GM12892 (cell line): ENCODE measurements at regions not wholly inside any gene's neighbourhood (a gene's known extent, or its start where the extent isn't known, plus 50 kb on each side); places are given as distances from the start of the nearest gene placed in this dataset.

ENCODE experiments used
- DNase-seq: peaks from one replicate; pipeline ENCODE4 v3.0.0; 2011; ENCODE audit not compliant: insufficient read length
- FAIRE-seq: peaks from 2 replicates; lab custom pipeline; 2011; peaks lifted over from hg19 to GRCh38; lab: Jason Lieb, UNC
- POLR2A ChIP-seq: IDR thresholded peaks from 2 replicates; pipeline ENCODE4 v1.6.1; 2011; ENCODE audit warnings: low read depth, low read length, control low read depth
- POLR2AphosphoS5 ChIP-seq: IDR thresholded peaks from 2 replicates; pipeline ENCODE4 v1.6.1; 2011; ENCODE audit warnings: low read depth, low read length, control low read depth
- TAF1 ChIP-seq: IDR thresholded peaks from 2 replicates; pipeline ENCODE4 v1.6.1; 2011; ENCODE audit warnings: low read depth, mild to moderate bottlenecking, control low read depth, low read length, borderline replicate concordance

DNA sequence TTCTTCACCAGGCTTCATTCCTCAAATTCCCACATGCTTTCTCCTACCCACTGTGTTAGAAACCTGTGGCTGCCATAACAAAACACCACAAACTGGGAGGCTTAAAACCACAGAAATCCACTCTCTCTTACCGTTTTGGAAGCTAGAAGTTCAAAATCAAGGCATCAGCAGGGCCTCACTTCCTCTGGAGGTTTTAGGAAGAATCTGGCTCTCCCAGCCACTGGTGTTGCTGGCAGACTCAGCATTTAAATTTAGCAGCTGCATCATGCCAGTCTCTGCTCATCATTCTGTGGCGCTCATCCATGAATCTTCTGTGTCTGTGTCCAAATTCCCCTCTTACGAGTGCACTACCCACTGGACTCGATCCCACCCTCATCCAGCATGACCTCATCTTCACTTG is 248.5 kb downstream of the ZNF516 start:
- DNase-seq: no peak
- no peak for FAIRE-seq
- TF ChIP-seq POLR2A (no peak), POLR2AphosphoS5 (no peak), TAF1 (no peak)

DNA sequence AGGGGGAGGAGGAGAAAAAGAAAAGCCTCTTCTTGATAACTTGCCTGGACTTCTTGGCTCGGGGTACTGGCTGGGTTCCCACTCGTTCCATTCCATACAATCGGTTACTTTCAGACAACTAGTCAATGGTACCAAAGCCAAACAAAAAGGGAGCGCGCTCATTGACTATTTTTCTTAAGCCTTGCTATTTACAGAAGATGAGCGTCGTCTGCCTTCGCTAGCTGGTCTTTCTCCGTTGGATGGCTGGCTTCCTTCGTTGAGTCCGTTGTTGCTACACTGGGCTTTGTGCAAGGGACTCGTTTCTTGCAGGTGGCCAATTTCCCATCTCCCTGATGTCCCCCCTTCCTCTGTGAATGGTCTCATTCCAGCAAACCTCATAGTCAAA is 260.4 kb downstream of the ZNF516 start:
- FAIRE-seq (no peak), DNase-seq (no peak)
- TF ChIP-seq POLR2AphosphoS5: no peak
- TF ChIP-seq POLR2A: no peak
- TF ChIP-seq TAF1: no peak

DNA sequence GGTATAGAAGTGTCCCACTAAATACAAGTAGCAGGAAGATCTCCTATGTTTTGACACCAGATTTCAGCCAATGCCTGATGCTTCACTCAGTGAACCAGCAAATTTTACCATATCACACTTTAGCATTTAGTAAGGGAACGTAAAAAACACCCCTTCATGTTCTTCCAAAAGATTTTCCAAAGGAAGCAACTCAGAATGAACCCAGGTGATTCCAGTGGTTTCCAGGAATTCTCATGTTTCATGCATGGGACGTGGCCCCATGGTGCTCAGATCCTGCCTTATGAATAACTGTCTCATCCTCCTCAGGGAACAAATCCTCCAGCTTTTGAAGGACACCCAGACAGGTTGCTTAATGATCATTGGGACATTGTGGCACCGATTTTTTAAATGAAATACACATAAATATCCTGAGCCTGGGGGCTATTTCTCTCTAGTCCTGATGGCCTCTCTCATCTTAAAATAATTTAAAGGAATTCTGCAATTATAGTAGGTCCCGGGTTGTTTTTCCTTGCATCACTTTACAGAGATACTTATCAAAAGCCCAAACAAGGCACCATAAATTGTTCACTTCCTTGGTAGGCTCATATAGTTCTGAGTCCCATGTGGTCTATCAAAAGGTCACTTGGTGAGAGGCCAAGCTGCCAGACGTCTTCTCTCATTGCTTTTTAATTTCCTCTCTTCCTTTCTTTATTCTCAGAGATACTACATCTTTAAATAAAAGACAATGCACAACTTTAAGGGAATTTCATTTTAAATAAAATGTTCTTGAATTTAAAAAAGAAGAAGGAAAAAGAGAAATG is 261.0 kb downstream of the ZNF516 start:
- no peak for FAIRE-seq
- TF ChIP-seq TAF1 (no peak), POLR2AphosphoS5 (no peak), POLR2A (no peak)
- DNase-seq: no peak

DNA sequence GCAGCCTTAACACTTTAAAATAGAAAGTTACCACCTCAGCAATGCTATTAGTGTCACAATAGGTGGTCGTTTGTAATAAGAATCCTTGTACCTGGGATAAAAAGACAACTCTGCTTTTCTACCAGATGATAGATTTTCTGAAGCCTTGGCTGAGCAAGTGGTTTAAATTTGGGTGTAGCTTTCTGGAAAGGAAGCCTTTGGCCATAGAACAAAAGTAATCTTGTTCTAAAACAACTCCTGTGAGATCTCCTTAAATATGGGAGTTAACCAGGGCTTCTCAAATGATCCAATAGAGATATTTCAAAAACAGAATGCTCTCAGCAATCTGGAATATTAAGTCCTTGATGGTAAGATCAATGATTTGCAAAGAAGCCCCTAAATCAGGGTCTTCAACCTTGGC is 261.6 kb downstream of the ZNF516 start:
- FAIRE-seq: no peak

DNA sequence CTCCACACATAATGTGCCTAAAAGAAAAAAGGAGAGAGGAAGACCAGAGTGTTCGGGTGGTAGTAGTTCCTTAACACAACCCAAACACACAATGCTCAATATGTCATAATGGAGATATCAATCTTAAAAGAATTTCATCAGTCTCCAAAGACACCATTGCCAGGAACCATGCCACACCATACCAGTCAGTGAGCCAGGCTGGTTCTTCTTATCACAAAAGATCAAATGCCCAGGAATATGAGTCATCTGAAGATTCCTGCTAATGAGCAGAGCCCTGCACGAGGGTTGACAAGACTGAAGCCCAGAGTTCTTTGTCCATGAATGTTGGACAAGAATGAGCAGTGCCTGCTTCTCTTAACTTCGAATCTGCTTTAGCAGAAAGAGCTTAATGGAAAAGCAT is 262.3 kb downstream of the ZNF516 start:
- TF ChIP-seq POLR2A (no peak), POLR2AphosphoS5 (no peak), TAF1 (no peak)
- FAIRE-seq (no peak), DNase-seq (no peak)

More for the DNA sequence above, 261.6 kb downstream of the ZNF516 start:
- no peak for DNase-seq
- TF ChIP-seq POLR2A (no peak), POLR2AphosphoS5 (no peak), TAF1 (no peak)

DNA sequence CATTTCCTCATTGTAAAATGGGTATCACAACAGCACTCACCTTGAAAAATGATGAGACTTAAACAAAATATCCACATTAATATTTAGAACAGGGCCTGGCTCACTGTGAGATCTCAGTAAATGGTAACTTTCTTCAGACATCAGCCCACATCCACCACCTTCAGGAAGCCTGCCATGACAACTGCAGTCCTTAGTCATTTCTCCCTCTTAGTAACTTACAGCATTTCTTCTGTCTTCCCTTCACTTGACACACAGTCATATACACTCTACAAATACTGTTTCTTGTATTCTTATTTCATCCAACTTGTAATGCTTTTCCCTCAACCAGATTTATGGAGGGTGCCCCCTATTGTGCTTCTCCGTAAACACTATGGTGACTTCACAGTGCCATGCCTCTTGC is 263.0 kb downstream of the ZNF516 start:
- no peak for DNase-seq
- FAIRE-seq: no peak
- TF ChIP-seq POLR2AphosphoS5 (no peak), TAF1 (no peak), POLR2A (no peak)

DNA sequence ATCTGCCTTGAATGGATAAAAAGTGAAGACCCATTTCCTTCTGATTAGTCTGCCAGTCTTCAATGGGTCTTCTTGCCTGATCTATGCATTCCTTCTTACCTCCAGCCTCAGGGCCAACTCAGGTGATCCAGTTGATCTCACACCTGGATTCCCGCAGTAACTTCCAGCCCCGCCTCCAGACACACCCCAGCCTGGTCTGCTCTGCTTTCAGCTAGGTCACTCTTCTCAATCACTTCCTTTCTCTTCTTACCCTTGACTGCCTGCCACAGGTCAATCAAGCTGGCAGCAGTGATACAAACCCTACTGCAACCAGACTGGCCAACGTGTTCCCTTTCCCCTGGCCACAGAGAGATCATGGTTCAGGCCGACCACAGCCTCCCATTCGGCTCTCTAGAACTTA is 263.6 kb downstream of the ZNF516 start:
- DNase-seq: no peak
- no peak for TF ChIP-seq POLR2AphosphoS5
- TF ChIP-seq POLR2A: no peak
- TF ChIP-seq TAF1: no peak
- no peak for FAIRE-seq

DNA sequence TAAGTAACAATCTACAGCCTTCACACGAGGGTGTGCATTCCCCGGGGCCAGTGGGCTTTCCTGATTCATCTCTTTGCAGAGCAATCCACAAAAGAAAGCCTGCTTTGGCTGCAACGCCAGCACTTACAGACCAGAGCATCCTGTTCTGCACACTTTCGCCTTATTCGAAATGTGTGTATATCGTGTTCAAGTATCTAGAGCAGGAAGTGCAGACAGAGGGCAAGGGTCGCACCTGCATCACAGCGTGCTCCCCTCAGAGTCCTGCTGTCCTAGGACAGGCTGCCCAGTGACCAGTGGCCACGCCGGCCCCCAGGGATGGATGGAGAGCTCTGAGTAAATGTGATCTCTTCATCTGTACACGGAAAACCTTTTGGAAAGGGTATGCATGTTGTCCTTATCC is 264.3 kb downstream of the ZNF516 start:
- no peak for DNase-seq
- TF ChIP-seq POLR2AphosphoS5: no peak
- no peak for TF ChIP-seq POLR2A
- TF ChIP-seq TAF1: no peak
- FAIRE-seq: no peak

DNA sequence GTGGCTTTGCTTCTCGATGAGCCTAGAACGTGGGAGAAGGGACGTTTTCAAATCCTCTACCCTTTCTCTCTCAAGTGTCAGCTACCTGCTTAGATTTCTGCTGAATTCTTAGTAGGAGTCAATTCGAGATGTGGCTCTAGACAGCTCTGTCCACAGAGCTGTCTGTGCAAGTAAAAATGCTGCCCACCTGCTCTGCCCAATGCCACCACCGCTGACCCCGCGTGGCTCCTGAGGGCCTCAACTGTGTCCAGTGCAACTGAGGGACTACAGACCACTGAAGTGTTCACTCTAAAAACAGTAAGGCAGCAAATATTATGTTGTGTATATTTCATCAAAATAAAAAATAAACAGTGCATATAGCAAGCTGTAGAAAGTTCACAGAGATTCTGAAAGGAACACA is 266.3 kb downstream of the ZNF516 start:
- FAIRE-seq (no peak), DNase-seq (no peak)
- no peak for TF ChIP-seq TAF1
- no peak for TF ChIP-seq POLR2A
- no peak for TF ChIP-seq POLR2AphosphoS5

DNA sequence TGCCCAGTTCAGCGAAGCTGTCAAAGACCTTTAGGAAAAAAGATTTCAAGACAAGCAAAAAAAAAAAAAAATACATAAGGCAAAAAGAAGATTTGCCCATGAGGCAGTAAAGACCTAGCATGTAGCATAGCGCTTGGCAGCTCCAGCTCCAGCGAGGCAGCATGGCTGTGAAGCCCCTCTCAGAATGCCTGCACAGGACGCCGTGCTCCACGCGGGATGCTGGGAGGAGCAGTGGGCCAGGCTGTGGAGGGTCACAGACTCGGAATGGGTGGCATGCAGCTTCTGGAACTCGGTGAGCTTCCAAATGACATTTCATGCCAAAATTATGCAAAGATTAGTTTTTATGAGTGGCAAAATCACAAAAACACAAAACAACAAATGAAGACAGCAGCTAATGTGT is 267.3 kb downstream of the ZNF516 start:
- FAIRE-seq (no peak), DNase-seq (no peak)
- TF ChIP-seq POLR2AphosphoS5: no peak
- no peak for TF ChIP-seq TAF1
- TF ChIP-seq POLR2A: no peak

DNA sequence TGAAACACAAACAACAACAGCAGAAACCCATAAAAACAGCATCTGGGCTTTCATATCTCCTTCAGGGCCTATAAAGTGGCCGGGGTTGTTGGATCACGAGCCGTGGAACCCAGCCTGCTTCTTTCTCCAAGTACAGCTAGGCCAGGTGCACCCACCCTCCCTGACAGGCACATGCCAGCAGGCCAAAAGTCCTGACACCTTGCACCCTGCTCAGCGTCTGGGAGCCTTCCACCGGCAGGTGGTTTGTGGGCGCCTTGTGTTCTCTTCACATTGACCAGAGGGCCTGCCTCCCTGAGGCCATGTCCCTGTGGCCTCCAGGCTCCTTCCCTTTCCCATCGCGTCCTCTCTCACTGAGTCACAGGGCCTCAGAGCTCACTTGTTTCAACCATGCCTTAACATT is 271.6 kb downstream of the ZNF516 start:
- no peak for TF ChIP-seq POLR2AphosphoS5
- TF ChIP-seq TAF1: no peak
- no peak for TF ChIP-seq POLR2A
- FAIRE-seq (no peak), DNase-seq (no peak)

DNA sequence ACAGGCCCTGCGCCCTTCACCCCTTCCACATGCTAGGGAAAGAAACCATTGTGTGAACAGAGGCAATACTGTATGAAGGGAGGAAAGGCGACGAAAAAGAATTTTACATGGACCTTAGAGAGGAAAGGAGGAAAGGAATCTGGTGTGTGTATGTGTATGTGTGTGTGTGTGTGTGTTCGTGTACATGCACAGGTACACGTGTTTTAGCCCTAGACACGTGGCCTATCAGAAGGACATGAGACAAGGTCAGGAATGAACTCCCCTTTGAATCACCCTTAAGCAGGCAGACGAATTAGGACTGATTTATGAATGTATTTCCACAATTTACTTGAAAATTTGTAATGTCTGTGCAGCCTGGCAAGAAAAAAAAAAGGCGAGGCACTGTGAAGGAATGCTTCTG is 276.0 kb downstream of the ZNF516 start:
- TF ChIP-seq TAF1: no peak
- TF ChIP-seq POLR2AphosphoS5: no peak
- no peak for TF ChIP-seq POLR2A
- no peak for DNase-seq

DNA sequence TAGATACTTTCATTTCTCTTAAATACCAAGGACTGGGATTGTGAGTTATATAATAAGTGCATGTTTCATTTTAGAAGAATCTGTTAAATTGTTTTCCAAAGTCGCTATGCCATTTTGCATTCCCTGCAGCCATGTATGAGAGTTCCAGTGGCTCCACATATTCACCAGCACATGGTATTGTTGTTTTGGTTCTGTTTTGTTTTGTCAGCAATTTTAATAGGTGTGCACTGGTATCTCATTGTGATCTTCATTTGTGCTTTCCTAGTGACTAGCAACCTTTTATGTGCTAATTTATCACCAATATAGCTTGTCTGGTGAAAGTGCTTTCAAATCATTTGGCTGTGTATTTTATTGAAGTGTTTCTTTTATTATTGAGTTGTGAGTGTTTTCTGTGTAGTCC is 278.9 kb downstream of the ZNF516 start:
- TF ChIP-seq TAF1 (no peak), POLR2AphosphoS5 (no peak), POLR2A (no peak)
- no peak for FAIRE-seq
- DNase-seq: no peak

More for the DNA sequence above, 276.0 kb downstream of the ZNF516 start:
- FAIRE-seq: no peak
